ENCODE measurements at regions not wholly inside any gene's neighbourhood (a gene's known extent, or its start where the extent isn't known, plus 50 kb on each side); places are given as distances from the start of the nearest gene placed in this dataset.

GRCh38 chr6:81455641-81456040 lies 296.8 kb downstream of the TENT5A start:
- TF ChIP-seq POLR2AphosphoS5 (IDR thresholded peaks at IDR 0.05; ENCODE audit: low read depth, low read length) (no peak), SIN3A (IDR thresholded peaks at IDR 0.05; ENCODE audit: borderline replicate concordance, insufficient read depth, low read length) (no peak)

Measured in PFSK-1 (cell line).